Activated naive CD8-positive, alpha-beta T cell treated with anti-CD3 and anti-CD28 coated beads for 36 hours (primary cell): ENCODE measurements at regions not wholly inside any gene's neighbourhood (a gene's known extent, or its start where the extent isn't known, plus 50 kb on each side); places are given as distances from the start of the nearest gene placed in this dataset.

Experiments
- DNase-seq: peaks from one replicate; pipeline ENCODE4 v3.0.0; 2021
- H3K27ac Mint-ChIP-seq: one replicate; pipeline ENCODE4 v1.8.0; 2022; ENCODE audit warnings: mild to moderate bottlenecking, moderate library complexity, mixed read lengths
- H3K27me3 Mint-ChIP-seq: one replicate; pipeline ENCODE4 v1.8.0; 2022; ENCODE audit warnings: mild to moderate bottlenecking, mixed read lengths
- H3K36me3 Mint-ChIP-seq: one replicate; pipeline ENCODE4 v1.8.0; 2021; ENCODE audit warnings: mild to moderate bottlenecking, mixed read lengths
- H3K4me1 Mint-ChIP-seq: one replicate; pipeline ENCODE4 v1.8.0; 2021; ENCODE audit warnings: mixed read lengths
- H3K4me3 Mint-ChIP-seq: one replicate; pipeline ENCODE4 v1.8.0; 2022; ENCODE audit warnings: mild to moderate bottlenecking, moderate library complexity, mixed read lengths
- H3K9me3 Mint-ChIP-seq: one replicate; pipeline ENCODE4 v1.8.0; 2022; ENCODE audit warnings: mixed read lengths

DNA sequence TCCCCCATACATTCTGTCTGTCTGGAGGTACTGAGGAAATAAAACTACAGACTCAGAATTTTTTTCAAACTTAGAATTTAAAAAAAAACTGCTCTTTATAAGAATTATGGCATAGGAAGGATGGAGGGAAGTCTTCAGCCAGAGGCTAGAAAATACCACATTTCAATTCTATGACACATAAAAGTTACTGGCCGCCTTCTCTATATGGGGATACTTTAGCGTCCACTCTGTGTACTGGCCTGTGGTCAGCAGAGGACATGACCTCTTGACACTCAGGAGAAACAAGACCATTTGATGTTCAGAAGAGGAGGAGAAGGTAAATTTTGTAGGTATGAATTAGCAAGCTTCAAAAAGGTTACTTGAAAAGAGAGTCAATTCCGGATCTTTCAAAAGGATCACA, 417.4 kb downstream of the MFSD1 start:
- Mint-ChIP-seq H3K27ac (no peak overlapping the region), H3K9me3 (no peaks in the 10 kb centered on the region), H3K36me3 (no peaks in the 10 kb centered on the region), H3K27me3 (no peaks in the 10 kb centered on the region), H3K4me3 (no peak overlapping the region), H3K4me1 (no peaks in the 10 kb centered on the region)
- DNase-seq = no peak

DNA sequence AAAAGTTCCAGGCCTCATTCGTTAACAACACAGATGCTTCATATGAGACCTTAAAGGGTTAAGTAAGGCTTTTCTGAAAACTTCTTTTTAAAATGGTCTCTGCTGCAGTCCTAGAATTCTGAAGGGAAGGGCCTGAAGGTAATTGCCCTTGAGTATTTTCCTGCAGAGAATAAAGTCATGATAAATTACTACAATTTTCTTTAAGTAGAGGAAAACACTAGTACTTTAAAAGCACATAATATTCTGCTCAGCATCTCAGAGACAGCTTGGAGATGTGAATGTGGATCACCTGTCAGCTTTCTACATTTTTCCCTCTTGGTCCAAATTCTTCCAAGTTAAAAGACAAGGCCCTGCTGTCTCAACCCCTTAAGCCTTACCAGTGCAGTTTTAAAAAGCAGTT, 419.5 kb downstream of the MFSD1 start:
- no peak for DNase-seq
- no peaks in the 10 kb centered on the region for H3K27me3 Mint-ChIP-seq
- no peaks in the 10 kb centered on the region for H3K9me3 Mint-ChIP-seq
- no peaks in the 10 kb centered on the region for H3K4me1 Mint-ChIP-seq
- no peak overlapping the region for H3K4me3 Mint-ChIP-seq
- H3K27ac Mint-ChIP-seq = no peak overlapping the region
- H3K36me3 Mint-ChIP-seq = no peaks in the 10 kb centered on the region

DNA sequence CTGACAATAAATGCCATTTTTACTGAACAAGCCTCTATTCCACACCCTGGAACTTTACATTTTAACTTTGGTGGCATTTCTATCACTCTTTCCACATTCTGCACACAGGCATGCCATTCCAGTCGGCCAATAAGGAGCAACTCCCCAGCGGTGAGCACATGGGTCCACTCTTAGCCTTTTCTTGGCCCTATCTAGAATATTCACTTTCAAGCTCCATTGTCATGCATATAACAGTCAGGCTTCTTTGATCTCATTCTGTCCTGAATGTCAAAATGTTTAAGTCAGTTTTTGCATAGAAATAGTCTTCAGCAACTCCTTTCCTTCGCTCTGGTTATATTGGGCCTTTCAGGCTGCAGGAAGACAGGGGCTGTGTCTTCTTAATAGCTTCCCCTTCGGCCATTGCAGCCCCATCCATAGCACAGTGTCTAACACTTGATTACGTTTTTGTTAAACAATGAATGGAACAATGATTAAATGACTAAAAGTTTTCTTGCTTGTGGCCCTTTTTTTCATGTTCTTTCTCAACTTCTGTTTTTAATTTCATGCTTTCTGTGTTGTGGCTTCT, 427.3 kb downstream of the MFSD1 start:
- no peak overlapping the region for H3K4me3 Mint-ChIP-seq
- peaks cover 4% of the 10 kb centered on the region for H3K9me3 Mint-ChIP-seq
- H3K4me1 Mint-ChIP-seq = no peaks in the 10 kb centered on the region
- H3K27me3 Mint-ChIP-seq = peaks cover 4% of the 10 kb centered on the region
- no peak overlapping the region for H3K27ac Mint-ChIP-seq
- no peaks in the 10 kb centered on the region for H3K36me3 Mint-ChIP-seq
- no peak for DNase-seq

DNA sequence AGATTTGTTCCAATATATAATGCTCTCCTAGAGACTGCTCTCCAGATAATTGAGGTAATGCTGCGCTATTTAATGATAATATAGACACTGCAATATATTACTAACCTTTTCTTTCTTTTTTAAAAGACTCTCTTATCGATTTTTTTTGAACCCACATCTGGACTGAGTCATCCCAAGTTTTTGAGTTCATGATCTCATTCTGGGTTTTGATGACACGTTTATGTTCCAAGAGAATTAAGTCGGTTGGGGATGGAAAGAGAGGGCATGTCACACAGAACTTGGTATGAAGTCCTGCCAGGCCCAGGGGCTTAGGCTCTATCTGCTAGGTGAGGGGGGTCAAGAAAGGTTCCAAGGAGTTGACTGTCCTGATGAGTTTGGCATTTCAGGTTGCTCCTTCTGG, 431.1 kb downstream of the MFSD1 start:
- Mint-ChIP-seq H3K27ac (no peak overlapping the region), H3K4me3 (no peak overlapping the region), H3K9me3 (peaks cover 4% of the 10 kb centered on the region), H3K36me3 (no peaks in the 10 kb centered on the region), H3K27me3 (peaks cover 13% of the 10 kb centered on the region), H3K4me1 (no peaks in the 10 kb centered on the region)
- no peak for DNase-seq

DNA sequence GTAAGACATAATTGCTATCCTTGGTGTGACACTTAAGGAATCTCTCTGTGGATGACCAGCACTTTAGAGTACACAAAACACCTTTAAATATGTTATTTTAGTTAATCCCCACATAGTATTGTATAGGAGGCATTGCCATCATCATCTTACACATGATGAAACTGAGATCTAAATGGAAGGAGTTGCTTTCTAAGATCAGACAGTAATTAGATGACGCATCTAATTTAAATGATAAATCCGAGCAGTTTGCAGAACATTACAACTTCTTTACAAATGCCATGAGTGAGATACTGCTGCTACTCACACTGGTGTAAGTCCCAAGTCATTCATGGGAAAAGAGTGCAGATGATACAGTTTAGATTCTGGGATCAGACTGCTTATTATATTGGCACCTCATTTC, 431.9 kb downstream of the MFSD1 start:
- H3K4me1 Mint-ChIP-seq = no peaks in the 10 kb centered on the region
- H3K36me3 Mint-ChIP-seq = no peaks in the 10 kb centered on the region
- H3K9me3 Mint-ChIP-seq = peaks cover 4% of the 10 kb centered on the region
- DNase-seq = no peak
- peaks cover 14% of the 10 kb centered on the region for H3K27me3 Mint-ChIP-seq
- H3K4me3 Mint-ChIP-seq = no peak overlapping the region
- no peak overlapping the region for H3K27ac Mint-ChIP-seq

DNA sequence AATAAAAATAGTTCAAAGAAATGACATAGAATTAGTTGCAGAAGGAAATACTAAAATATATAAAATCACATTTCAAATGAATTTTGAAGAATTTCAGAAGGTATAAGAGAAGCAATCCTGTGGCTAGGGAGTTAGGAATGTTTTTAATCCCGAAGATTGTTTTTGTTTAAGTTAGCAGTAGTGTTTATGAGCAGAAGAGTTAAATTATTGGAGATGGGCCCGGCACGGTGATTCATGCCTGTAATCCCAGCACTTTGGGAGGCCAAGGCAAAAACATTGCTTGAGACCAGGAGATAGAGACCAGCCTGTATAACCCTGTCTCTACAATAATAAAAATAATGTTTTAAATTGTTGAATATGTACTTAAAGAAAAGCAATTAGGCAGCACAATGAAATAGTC, 432.5 kb downstream of the MFSD1 start:
- Mint-ChIP-seq H3K4me1 (no peaks in the 10 kb centered on the region), H3K4me3 (no peak overlapping the region), H3K9me3 (peaks cover 4% of the 10 kb centered on the region), H3K27me3 (peaks cover 14% of the 10 kb centered on the region), H3K36me3 (no peaks in the 10 kb centered on the region), H3K27ac (no peak overlapping the region)
- DNase-seq = no peak

DNA sequence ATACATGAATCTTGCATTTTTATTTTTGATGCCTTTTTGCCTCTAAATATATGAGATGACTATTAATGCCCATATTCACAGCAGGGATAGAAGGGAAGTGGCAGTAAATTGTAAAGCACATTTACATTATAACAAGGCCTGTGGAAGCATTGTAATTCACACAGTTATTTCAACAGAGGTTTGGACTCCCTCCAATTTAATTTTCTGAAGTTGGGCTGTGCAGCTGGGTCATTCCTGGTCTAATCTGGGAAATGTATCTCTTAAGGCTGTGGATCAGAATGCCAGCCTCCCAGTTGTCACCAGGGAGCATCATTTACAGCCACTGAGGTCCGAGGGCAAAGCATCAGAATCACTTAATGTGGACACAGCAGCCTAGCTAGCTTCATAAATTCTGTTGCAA, 434.5 kb downstream of the MFSD1 start:
- H3K9me3 Mint-ChIP-seq = no peaks in the 10 kb centered on the region
- no peak overlapping the region for H3K4me3 Mint-ChIP-seq
- no peaks in the 10 kb centered on the region for H3K4me1 Mint-ChIP-seq
- no peak overlapping the region for H3K27ac Mint-ChIP-seq
- H3K27me3 Mint-ChIP-seq = peaks cover 14% of the 10 kb centered on the region
- DNase-seq = no peak
- H3K36me3 Mint-ChIP-seq = no peaks in the 10 kb centered on the region

DNA sequence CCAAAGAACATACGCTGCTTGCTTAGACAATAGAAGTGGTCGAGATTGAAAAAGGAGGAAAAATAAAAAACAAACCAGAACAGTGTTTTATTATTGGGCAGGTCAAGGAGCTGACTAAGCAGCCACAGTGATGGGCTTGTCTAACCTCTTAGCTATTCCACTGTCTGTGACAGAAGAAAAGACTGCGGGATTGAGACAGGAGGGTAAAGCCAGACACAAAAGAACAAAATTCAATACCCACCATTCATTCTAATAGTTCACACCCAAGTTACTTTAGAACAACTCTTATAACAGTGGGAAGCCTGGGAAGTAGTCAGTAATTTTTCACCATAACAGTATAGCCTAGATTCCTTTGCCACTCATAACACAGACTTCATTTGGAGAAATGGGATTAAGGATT, 435.4 kb downstream of the MFSD1 start:
- peaks cover 14% of the 10 kb centered on the region for H3K27me3 Mint-ChIP-seq
- no peaks in the 10 kb centered on the region for H3K9me3 Mint-ChIP-seq
- no peaks in the 10 kb centered on the region for H3K4me1 Mint-ChIP-seq
- no peak overlapping the region for H3K27ac Mint-ChIP-seq
- H3K4me3 Mint-ChIP-seq = no peak overlapping the region
- H3K36me3 Mint-ChIP-seq = no peaks in the 10 kb centered on the region
- no peak for DNase-seq

DNA sequence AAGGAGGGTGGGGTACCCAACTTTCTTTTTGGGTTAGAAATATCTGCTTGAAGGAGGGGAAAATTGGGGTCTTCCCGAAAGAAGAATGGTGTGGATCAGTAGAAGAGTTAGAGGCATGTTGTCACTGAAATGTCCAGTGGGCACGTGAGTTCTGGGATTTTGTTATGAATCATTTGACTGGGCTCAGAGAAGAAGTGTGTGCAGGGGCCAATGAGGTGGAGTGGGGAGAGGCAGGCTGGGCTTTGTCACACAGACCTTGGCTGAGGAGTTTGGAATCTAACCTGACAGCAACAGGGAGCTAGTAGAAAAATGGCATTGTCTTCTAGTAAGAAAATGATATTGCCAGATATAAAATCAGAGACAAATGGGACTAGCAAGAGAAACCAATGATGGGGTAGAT, 436.8 kb downstream of the MFSD1 start:
- H3K36me3 Mint-ChIP-seq = no peaks in the 10 kb centered on the region

DNA sequence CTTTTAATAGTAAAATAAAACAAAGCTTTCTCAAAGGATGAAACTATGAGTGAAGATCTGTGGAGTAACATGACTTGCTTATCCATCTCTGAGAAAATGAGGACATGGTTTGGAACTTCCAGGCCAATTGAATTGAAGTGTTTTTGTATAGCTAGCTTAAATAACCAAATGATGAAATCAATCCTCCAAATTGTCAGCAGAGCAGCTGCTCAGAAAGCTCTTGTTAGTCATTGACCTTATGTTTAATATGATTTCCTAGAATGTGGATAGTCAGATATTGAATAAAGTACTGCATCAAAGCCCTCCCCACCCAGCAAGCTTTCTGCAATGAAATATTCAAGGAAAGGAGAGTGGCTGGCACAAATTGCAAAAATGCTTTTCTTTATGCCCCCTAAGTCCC, 437.2 kb downstream of the MFSD1 start:
- Mint-ChIP-seq H3K9me3 (no peaks in the 10 kb centered on the region), H3K36me3 (no peaks in the 10 kb centered on the region), H3K4me1 (no peaks in the 10 kb centered on the region), H3K27me3 (peaks cover 11% of the 10 kb centered on the region), H3K4me3 (no peak overlapping the region), H3K27ac (no peak overlapping the region)
- no peak for DNase-seq

More for the DNA sequence above, 436.8 kb downstream of the MFSD1 start:
- Mint-ChIP-seq H3K27me3 (peaks cover 11% of the 10 kb centered on the region), H3K4me3 (no peak overlapping the region), H3K9me3 (no peaks in the 10 kb centered on the region), H3K27ac (no peak overlapping the region), H3K4me1 (no peaks in the 10 kb centered on the region)
- no peak for DNase-seq

DNA sequence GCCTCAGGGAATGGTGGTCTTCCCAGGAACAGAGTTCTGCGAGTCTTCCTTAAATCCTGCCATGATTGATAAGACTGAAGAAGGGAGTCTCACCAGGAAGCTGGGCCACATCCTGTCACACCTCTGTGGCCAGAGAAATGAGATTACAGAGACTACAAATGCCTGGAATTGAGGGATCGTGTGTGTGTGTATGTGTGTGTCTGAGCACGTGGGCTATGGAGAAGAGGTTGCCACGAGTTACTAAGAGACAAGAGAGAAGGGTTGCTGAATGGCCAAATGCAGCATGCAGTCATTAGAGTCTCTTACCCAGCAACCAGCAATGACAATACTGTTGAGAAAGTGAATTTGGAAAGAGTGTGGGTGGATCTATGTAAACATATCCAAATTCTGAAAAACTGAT, 443.1 kb downstream of the MFSD1 start:
- DNase-seq = no peak
- Mint-ChIP-seq H3K27ac (no peak overlapping the region), H3K9me3 (no peaks in the 10 kb centered on the region)

DNA sequence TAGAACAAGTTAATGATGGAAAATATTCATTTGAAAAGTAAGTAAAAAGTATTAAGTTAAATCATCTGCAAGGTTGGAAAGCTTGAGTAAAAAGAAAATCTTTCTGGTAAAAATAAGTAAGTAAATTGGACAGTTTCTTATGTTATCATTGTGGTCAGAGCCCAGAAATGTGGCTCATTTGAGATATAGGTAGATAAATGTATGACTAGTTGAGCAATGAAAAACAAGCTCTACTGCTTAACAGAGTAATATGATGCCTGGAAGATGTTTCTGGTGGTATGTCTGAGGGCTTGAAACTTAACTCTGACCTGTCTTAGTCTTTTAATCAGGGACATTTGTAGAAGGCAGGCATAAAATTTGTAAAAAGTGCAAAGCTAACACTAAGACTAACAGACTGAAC, 444.0 kb downstream of the MFSD1 start:
- Mint-ChIP-seq H3K9me3 (no peaks in the 10 kb centered on the region), H3K27me3 (no peaks in the 10 kb centered on the region), H3K4me1 (no peaks in the 10 kb centered on the region), H3K27ac (no peak overlapping the region), H3K36me3 (no peaks in the 10 kb centered on the region), H3K4me3 (no peak overlapping the region)
- no peak for DNase-seq

More for the DNA sequence above, 443.1 kb downstream of the MFSD1 start:
- Mint-ChIP-seq H3K27me3 (no peaks in the 10 kb centered on the region), H3K4me1 (no peaks in the 10 kb centered on the region), H3K36me3 (no peaks in the 10 kb centered on the region), H3K4me3 (no peak overlapping the region)

DNA sequence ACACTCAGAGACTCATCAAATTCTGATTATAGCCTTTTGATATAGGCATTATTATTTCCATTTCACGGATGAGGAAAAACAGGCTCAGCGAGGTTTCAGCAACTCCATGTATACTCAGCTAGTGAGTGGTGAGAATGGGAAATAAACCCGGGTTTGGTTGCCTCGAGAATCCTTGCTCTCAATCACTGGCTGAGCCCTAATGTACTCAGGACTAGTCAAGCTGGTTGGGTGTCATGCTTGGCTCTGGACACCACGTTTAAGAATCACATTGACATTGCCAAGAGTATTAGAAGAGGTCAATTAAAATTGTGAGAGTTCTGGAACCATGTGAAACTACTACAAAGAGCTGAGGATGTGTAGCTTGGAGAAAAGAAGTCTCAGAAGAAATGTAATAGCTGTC, 444.5 kb downstream of the MFSD1 start:
- Mint-ChIP-seq H3K27ac (no peak overlapping the region), H3K4me1 (no peaks in the 10 kb centered on the region)
- no peak for DNase-seq

DNA sequence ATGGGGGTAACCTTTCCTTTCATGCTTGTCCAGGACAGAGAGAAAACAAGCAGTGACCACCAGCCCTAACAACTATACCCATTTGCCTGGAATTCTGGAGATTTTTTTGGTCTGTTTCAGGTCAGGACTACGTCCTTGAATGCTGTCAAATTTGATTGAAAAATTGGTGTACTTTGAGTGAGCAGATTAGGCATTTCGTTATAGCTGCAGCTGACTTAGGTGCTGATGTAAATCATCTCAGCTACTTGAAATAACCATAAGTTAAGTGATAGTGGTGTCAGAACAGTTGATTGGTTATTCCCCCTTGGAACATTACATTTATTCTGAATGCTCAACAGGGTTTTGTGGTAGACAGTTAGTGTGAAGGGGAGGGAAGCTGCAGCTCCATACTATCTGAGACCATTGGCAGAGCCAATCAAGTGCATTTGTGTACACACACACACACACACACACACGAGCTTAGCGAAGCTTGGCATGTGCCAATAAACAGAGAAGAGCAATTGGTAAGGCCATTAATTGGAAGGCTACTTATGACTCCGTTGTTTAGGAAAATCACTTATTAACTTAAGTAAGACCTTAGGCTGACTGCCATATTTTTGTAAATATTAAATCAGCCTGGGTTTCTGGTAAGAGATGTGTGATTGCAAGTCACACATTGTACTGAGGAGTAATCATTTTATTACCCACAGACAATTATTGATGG, 447.8 kb downstream of the MFSD1 start:
- no peak overlapping the region for H3K27ac Mint-ChIP-seq
- peaks cover 16% of the 10 kb centered on the region for H3K9me3 Mint-ChIP-seq
- no peaks in the 10 kb centered on the region for H3K4me1 Mint-ChIP-seq
- H3K36me3 Mint-ChIP-seq = peaks cover 2% of the 10 kb centered on the region
- no peak overlapping the region for H3K4me3 Mint-ChIP-seq
- H3K27me3 Mint-ChIP-seq = peaks cover 9% of the 10 kb centered on the region
- no peak for DNase-seq

More for the DNA sequence above, 444.5 kb downstream of the MFSD1 start:
- no peaks in the 10 kb centered on the region for H3K27me3 Mint-ChIP-seq
- H3K4me3 Mint-ChIP-seq = no peak overlapping the region
- no peaks in the 10 kb centered on the region for H3K36me3 Mint-ChIP-seq
- no peaks in the 10 kb centered on the region for H3K9me3 Mint-ChIP-seq

DNA sequence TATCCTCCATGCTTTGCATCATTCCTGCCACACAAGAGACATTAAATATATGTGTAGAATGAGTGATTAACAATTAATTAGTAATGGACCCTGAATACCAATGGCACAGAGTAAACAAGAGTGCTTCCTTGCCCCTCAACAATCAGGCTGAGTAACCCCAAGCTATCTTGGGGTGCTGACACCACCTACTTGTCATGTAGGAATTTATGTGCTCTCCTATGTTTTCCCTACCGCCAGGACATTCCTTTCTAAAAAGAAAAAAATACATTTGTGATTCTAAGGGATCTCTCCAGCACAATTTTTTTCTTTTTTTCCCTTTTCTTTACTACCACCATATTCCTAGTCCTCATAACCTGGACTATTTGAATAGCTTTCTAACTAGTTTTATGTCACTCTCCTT, 449.1 kb downstream of the MFSD1 start:
- Mint-ChIP-seq H3K4me1 (no peaks in the 10 kb centered on the region), H3K27ac (no peak overlapping the region), H3K9me3 (peaks cover 16% of the 10 kb centered on the region), H3K36me3 (peaks cover 2% of the 10 kb centered on the region), H3K4me3 (no peak overlapping the region), H3K27me3 (peaks cover 9% of the 10 kb centered on the region)
- DNase-seq = no peak

DNA sequence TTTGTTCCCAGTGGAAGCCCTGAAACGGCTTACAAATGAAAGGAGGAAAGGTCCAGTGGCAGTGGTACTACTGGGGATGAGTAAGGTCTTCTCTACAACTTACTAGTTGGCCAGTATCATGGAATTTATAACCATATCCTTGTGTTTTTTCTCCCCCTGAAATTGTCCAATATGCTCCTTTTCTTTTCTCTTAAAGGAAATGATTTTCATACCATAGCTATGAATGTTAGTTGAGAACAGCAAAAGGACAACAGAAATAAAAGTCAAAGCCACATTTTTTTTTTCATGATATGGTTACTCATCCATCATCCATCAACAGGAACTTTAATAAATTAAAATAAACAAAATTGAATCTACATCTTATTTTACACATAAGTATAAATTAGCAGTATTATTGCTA, 450.4 kb downstream of the MFSD1 start:
- DNase-seq = no peak
- H3K27ac Mint-ChIP-seq = no peak overlapping the region
- H3K27me3 Mint-ChIP-seq = peaks cover 9% of the 10 kb centered on the region
- H3K9me3 Mint-ChIP-seq = peaks cover 16% of the 10 kb centered on the region
- peaks cover 2% of the 10 kb centered on the region for H3K36me3 Mint-ChIP-seq
- H3K4me3 Mint-ChIP-seq = no peak overlapping the region
- no peaks in the 10 kb centered on the region for H3K4me1 Mint-ChIP-seq
